Fibroblast of lung (primary cell): ENCODE measurements at regions not wholly inside any gene's neighbourhood (a gene's known extent, or its start where the extent isn't known, plus 50 kb on each side); places are given as distances from the start of the nearest gene placed in this dataset.

ENCODE experiments used
- CTCF ChIP-seq, 2 donors: IDR thresholded peaks in 1 of 2; conservative IDR thresholded peaks in 1 of 2; 1 replicate in 1 of 2; 2 replicates in 1 of 2; pipeline ENCODE4 v1.5.1; 2011 to 2012; ENCODE audit warnings: low read length in 2 of 2, control low read depth in 1 of 2, inconsistent platforms in 1 of 2, low read depth in 1 of 2, mild to moderate bottlenecking in 1 of 2
- EZH2 ChIP-seq: IDR thresholded peaks from 2 replicates; pipeline ENCODE4 v1.5.1; 2012; ENCODE audit warnings: low read length, control low read depth, mild to moderate bottlenecking; ENCODE audit errors: missing control alignments

DNA sequence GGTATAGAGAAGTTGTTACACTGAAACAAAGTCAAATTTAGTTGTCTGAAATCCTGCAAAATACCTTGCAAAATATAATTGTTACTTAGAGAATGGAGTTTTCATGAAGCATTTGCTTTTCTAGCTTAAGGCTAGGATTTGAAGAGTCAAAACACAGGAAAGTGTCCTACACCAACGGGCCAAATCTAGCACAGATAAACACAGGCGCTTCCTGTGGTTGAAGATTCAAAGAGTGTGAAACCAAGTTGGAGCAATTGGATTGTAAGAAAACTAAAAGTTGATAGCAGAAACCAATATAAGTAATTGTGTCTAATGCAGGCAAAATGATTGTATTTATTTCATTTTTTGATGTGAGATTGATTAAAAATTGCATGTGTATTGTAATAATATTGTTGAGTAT, 2002.5 kb upstream of the TENM3 start:
- TF ChIP-seq CTCF (conservative IDR thresholded peaks at IDR 0.05 in 1 of 2, IDR thresholded peaks at IDR 0.05 in 1 of 2; ENCODE audit: low read depth in 1 of 2, low read length in 2 of 2) (no peak), EZH2 (no peak)
